Activated T-cell treated with anti-CD3 and anti-CD28 coated beads for 1 hour (primary cell): ENCODE measurements at regions not wholly inside any gene's neighbourhood (a gene's known extent, or its start where the extent isn't known, plus 50 kb on each side); places are given as distances from the start of the nearest gene placed in this dataset.

ENCODE experiments used
- DNase-seq: peaks from one replicate; pipeline ENCODE4 v3.0.0-alpha.2; 2020; ENCODE audit warnings: low read depth

DNA sequence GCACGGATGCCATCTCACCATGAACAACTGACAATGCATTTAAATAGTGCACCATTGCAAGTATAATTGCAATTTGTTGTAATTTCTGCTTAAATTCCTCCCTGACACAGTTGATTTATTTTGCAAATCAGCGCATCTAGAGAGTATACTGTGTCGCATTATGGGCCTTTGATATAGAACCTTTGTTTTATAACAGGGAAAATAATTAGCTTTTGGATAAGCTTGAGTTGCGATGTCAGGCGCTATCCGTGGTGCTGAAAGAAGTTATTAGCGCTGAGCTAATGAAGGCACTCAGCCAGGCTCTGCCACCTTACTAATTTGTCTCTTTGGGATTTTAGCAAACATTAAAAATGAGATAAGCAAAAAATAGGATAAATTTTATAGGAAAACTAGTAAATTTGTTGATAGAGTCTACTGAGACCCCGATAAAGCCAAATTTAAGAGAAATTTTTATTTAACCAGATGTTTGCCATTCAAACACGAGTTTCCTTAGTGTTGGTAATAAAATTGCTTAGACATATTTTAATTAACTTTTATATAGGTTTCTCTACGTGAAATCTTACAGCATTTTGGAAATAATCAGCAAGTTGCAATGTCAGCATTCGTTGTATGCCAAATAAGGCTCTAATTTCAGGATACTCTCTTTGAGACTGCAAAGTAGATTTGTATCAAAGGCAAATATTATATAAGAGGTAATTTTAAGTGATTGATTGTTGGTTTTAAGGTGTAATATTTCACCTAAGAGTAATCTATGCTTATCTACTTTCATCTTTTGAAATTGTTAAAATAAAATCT lies 355.5 kb downstream of the TLR4 start:
- DNase-seq, result no peak

DNA sequence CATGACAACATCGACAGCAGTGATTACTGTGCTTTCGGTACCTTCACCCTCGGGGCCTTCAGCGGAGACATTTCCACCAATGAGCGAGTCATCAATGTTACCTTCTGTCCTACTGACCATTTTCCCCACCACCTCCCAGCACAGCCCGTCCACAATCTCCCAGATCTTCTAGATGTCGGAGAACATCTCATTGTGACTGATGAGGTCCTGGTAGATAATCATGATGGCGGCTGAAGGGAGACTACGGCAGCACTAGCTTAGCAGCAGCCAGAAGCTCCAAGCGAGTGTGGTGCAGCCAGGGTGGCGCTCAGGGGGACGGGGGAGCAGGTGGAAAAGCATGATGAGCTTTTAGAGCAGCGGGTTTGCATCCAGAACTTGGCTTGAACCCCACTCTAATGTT lies 379.0 kb downstream of the TLR4 start:
- DNase-seq, result no peak

DNA sequence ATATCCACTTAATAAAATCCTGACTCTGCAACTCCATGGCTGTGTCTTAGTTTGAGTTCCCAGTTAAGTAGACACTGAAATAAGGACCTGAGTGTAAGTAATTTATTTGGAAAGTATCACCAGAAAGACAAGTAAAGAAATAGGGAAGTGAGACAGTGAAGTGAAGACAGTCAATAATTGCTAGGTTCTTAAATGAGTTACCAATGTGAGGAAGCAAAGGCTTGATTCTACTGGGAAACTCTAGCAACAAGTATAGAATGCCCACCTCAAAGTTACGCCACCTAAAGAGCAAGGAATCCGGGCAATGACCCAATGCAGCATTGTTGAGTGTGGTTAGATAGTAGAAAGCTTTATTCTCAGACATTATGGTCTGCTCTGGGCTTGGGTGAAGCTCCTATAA lies 383.9 kb downstream of the TLR4 start:
- no peak for DNase-seq

DNA sequence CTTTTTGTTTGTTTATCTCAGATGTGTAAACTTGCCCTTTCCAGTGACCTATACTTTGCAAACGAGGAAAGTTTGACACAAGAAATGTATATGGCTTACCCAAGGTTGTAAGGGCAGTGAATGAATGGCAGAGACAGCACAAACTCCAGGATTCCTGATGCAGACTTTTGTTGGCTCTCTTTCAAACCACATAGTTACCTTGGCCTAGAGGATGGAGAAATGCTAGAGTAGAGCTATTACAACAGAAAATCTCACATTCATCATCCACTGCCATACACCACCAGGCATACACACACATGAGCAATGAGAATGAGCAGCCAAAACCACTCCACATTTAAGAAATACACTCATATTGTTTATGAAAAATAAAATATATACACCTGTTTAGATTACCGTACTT lies 387.0 kb downstream of the TLR4 start:
- no peak for DNase-seq

DNA sequence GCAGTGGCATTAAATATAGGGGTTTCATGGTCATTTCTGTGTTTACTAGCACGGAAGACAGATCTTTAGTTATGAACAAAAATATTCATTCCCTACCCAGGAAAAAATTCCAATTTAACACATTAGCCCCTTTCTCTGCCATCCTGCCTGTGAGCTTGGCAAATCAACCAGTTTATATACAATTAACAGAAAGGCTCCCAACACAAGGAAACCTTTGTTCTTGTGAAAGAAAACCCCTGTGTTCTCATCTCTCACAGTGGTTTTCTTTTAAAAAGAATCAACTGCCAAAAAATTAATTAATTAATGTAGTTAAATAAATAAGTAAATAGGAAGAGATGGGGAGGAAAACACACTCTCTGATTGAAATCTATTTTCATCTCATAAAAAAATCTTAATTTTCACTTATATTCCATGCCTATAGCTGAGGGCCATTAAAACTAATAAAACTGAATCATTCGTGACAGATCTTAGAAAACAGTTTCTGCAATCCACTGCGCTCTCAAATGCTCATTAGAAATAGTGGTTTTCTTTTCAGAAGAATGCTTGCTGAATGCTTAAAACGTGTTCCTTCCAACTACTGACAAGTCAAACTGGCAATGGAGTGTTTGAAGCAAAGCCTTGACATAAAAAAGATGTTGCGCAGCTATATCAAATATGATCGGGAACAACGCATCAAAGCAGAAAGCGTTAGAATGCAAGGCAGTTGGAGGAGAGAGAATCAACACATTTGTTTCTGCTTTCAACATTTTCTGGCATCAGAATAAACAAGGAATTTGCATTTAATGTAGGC lies 387.7 kb downstream of the TLR4 start:
- no peak for DNase-seq

DNA sequence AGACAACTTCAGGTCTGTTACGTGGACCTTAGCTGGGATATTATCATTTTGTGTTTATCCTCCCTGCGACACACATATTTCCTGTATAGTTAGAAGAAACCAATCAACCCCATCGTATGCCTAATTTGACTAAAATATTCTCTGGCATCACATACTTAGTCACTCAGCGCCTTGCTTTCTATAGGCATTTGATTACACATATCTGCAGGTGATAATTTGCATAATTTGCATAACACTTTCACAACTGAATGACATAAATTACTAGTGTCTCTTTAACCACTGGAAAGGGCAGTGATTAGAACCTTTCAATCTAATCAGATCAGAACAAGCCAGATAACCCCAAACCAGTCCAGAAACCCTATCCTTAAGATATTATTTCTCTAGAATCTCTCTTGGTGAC lies 390.2 kb downstream of the TLR4 start:
- no peak for DNase-seq

DNA sequence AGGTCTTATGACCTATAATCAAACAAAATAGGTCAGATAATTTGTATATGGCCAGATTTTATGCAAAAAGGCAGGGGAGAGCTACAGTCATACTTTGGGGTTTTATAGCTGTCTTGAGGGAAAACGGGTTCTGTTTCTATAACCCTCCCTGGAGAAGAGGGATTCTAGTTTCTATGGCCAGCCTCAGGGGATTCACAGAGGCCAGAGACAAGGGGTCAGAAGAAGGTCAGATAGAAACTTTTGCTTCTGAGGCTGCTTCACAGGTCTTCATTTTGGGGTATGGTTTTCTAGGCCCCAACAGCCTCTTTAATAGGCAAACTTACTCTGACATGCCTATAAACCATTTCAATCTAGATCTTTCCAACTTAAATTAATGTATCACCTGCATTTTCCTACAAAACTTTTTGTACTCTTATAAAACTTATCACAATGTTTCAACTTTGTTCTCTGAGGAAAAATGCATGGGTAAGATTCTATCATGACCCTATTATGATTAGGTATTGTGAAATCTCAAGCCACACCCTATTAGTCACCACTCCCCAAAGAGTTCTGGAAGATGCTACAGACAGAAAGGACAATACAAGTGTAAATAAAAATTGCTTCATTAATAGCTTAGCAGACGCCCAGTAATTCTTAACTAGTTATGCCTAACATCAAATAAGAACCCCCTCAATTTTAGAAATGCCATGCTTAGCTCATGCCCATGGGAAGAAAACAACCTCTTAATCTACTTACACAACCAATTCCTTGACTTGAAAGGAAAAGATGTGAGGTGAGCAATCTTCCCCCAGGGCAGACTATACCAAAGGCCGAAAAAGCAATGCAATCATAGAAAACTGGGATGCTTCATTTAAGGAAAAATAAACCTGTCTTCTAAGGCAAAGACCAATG lies 396.6 kb downstream of the TLR4 start:
- no peak for DNase-seq

DNA sequence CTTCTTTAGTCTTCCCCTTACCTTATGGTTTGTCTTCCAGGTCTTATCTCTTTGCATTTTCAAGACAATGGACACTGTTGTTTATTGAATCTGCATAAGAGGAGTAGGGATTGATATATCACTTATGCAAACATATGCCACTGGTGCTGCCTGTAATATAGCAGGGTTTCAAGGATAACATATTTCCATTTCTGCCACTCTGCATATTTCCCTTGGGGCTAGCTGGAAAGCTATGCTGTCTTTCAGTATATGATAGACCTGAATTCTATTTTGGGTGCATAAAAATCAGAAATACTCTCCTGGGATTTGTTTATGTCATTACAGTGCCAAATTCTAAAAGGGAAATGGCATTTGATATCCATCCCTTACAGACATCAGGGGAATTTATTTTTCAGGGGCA lies 400.2 kb downstream of the TLR4 start:
- DNase-seq, result no peak

DNA sequence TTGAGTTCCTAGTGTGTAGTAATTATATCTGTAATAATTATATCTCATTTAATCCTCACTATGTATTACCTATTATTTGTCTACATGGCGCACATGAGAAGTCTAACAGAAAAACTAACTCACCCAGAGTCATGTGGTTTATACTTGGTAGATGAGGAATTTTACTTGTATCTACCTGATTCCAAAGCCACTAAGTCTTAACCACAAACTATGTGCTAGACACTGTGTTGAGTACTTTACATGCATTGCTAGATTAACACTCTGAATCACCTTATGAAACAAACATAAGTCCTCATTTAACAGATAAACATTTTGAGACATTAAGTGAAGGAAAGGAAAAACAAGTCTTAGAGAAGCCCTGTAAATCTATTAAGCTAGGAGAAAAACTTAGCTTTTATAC lies 404.8 kb downstream of the TLR4 start:
- DNase-seq, result no peak

DNA sequence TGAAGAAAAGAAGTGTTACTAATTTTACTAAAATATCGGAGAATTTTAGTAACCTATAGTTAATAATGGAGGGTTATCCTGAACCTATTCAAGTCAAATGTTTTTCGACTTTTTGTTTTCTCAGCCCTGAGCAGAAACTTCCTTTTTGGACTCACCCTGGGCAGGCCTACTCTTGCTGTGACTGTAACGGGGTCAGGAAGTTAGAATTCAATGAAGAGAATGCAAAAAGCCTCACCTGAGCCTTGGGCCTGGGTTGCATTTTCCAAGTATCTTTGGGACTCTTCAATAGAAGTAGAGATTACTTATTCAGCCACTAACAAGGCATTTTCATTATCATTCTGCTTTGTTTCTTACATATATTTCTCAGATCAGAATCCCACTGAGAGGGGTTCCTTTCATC lies 405.3 kb downstream of the TLR4 start:
- no peak for DNase-seq

DNA sequence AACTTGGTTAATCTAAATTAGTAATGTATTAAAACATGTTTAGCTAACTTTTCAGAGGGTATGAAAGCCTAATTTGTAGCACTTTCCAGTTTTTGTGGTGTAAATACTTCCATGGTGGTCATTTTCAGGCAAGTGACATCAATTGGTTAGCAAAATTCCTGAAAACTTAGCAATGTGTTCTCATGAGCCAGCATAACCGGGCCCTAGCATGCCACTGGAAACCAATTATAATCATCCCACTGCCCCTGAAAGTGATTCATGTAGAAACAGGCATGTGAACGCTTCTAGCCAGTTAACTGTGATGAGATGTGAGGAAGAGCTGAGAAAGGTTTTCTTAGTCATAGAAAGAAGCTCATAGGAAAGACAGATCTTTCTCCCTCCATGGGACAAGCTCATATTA lies 417.2 kb downstream of the TLR4 start:
- DNase-seq, result no peak

DNA sequence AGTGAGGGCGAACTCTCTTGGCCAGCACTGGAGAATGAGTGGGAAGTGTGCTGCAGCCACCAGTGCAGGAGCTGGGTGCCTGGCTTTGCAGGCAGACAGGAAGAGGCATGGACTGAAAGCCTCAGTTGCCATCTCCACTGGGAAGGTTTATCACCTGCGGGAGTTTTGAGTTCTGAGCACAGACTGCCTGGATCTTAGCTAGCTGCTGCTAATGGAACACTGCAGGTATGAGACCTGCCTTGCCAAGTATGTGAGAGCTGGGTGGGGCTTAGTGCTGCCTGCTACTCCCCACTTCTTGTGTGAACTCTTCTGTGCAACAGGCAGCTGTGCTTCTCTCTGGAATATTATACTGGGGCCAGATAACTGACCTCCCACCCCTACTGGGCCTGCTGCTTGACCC lies 424.1 kb downstream of the TLR4 start:
- no peak for DNase-seq

DNA sequence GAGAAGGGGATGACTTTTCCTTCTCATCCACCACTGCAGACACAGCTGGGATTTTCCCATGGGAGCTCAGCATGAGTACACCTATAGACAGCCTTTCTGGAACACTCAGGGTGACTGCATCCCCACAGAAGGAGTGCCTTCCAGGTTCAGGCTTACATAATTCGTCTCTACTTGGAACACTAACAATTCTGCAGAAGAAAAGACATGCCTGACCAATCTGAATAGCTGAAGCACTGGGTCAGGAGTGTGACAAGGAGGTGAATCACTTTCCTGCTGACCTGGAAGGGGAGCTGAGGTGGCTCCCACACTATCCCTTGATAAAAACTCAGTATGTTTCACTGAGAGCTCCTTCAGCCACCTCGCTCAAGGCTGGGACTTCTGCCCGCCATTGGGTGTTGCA lies 425.3 kb downstream of the TLR4 start:
- no peak for DNase-seq

DNA sequence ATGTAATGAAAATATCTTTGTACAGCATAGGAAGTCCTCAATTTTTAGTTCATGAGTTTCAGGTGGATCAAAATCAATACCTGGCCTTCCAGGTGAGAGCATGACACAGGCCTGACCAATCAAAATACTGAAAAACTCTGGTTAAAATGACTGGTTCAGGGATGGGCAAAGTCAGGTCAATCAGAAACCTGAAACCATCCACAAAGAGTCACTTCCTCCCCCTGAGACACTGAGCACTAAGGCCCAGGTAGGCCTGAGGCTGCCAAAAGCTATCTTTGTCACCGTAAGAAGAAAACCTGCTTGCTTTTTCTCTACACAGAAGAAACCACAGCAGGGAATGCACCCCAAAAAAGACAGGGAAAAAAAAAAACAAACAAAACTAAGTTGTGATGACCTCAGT lies 444.8 kb downstream of the TLR4 start:
- no peak for DNase-seq

DNA sequence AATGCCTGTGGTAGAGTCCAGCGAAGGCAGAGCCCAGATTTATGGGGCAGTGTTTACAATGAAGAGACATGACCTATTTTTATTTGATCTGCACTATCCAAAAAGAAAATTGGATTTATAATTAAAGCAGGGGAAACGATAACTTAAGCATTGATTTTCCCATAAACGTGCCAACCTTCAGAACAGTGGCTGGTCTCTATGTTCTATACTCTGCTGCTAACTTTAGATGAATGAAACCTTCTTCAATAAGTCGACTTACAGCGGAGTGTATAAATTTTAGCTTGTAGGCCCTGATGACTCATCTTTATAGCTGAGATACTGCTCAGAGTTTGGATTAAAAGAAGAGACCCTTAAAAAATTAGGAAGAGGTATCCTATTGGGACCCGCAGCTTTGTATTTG lies 452.6 kb downstream of the TLR4 start:
- no peak for DNase-seq

DNA sequence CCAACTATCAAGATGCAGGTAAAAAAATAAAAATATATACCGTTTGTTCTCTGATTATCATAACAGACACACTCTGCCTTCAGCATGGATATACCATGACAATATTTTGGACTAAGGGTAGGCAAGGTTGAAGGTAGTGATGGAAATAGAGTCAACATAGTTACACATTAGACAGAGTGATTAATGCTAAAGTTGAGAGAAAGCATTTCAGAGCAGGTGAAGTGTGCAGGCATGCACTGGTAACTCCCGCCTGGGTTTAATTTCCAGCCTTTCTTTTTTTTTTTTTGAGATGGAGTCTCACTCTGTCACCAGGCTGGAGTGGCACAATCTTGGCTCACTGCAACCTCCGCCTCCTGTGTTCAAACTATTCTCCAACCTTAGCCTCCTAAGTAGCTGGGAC lies 458.5 kb downstream of the TLR4 start:
- no peak for DNase-seq

DNA sequence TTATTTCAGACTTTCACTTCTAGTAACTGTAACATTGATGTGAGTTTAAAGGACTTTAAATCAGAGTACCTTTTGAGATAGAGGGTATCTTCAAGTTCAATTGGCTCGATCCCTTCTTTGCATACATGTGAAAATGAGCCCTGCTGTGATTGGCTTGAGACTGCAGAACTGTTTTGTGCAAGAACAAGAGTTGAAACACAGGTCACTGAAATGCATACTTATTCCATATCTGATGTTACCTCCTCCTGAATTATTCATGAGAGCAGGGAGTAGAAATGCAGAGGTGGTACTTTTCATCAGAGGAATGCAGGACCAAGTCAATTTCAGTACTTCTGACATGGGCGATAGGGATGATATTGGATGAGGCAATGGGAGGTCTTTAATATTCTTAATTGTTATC lies 459.5 kb downstream of the TLR4 start:
- DNase-seq, result no peak

DNA sequence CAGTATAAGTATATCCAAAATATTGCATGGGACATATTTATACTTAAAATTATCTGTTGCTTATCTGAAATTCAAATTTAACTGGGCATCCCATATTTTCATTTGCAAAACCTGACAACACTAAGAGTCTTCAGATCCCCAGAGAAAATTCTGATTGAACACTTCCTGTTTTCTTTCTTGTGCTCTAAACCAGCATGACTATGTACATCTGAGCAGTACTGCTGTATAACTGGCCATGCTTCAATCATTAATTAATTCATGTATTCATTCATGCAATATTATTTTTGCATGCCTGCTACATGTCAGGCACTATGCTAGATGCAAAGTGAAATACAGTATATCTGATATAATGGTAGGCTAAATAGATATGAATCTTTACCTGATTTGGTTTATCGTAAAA lies 461.2 kb downstream of the TLR4 start:
- no peak for DNase-seq

DNA sequence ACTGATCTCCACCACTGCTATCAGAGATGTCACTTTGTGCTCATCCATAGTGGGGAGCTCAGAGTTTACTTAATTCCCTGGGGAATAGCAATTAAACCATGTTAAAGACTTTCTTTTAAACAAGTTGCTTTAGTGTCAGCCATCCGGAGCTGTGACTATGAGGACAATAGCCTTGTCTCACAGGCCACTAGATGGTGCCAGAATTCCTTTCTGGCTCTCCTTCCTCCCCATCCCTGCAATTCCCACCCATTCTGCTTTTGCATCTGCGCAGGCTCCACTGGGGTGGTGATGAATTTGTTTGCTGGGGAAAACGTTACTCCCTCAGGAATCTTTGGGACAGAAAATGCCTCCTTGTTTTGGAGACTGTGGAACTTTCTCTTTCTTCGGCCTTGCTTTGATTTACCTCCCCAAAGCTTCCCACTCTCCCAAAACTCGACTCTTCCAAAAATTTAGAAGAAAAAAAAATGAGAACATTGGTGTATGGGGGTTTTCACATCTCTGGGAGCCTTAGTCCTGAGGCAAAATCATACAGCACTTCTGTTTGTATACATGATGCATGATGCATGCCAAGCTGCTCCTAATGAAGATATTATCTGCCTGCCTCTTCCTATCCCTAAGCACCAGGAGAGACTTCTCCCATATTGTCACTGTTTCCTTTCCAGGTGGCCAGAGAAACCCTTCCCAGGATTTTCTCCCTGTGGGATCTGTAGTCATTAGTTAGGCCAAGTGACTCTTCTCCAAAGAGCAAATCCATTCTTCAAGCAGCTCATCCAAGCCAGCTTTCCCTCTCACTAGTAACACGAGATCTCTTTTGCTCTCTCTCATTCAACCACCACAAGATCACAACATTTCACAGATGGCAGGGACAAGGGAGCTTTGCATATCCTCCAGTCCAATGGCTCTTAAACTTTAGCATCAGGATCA lies 466.1 kb downstream of the TLR4 start:
- no peak for DNase-seq

DNA sequence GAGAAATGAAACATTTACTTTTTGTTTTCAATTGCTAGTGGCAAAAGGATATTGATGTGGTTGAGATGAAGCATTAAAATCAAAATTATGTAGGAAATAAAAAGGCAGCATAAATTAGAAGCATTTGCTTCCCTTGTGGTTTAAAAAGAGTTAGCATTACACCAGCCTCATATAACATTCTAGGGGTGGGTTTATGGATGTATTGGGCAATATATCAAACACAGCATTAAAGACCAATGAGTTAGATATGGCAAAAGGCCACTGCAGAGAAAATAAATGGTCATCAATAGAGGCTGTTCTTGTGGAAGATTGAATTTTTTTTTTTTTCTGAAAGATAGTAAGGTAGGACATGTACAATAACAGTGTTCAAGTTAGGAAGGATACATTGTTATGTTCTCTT lies 473.0 kb downstream of the TLR4 start:
- DNase-seq, result no peak

DNA sequence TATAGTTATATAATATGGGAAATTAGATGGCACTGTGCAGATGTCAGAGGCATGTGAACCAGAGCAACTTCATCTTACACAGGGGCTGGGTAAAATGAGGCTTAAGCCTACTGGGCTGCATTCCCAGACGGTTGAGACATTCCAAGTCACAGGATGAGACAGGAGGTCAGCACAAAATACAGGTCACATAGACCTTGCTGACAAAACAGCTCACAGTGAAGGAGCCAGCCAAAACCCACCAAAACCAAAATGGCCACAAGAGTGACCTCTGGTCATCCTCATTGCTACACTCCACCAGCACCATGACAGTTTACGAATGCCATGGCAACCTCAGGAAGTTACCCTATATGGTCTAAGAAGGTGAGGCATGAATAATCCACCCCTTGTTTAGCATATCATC lies 479.4 kb downstream of the TLR4 start:
- DNase-seq, result no peak

DNA sequence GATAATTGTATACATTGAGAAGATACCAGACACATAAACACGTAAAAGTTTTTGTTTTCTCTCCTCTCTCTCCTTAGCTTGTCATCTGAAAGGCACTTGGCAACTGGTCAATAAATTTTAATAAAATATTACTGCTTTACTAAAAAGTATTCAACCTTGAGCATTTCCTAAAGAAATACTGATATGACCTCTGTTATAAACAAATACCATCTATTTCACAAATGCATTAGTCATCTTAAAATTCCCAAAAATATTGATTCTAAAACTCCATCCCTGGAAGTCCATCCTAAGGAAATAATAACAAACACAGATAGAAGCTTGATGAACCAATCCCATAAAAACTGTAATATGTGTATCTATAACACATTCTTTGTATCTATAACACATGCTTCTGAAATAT lies 483.2 kb downstream of the TLR4 start:
- no peak for DNase-seq
